Mucosa of descending colon (tissue), 3 donors: ENCODE measurements at regions not wholly inside any gene's neighbourhood (a gene's known extent, or its start where the extent isn't known, plus 50 kb on each side); places are given as distances from the start of the nearest gene placed in this dataset.

Experiments
- ATAC-seq: fragments of 200-7000 bp; cut with Tn5 transposase; one replicate; pipeline ENCODE4 v1.9.1; 2020; ENCODE audit warnings: mild to moderate bottlenecking, moderate library complexity
- DNase-seq, 3 donors: peaks; one replicate each; pipeline ENCODE4 v3.0.0-alpha.2; 2020
- H3K36me3 ChIP-seq: fragments of 200-600 bp; one replicate; pipeline ENCODE4 v1.8.0; 2021; ENCODE audit warnings: low read depth, mild to moderate bottlenecking
- H3K4me1 ChIP-seq: fragments of 200-600 bp; one replicate; pipeline ENCODE4 v1.8.0; 2021; ENCODE audit warnings: low read depth, mild to moderate bottlenecking
- H3K4me3 ChIP-seq: fragments of 200-600 bp; one replicate; pipeline ENCODE4 v1.8.0; 2021; ENCODE audit warnings: mild to moderate bottlenecking
- H3K9me3 ChIP-seq: fragments of 200-600 bp; one replicate; pipeline ENCODE4 v1.8.0; 2021; ENCODE audit warnings: mild to moderate bottlenecking
- CTCF ChIP-seq: fragments of 200-600 bp; IDR thresholded peaks from one replicate; pipeline ENCODE4 v1.8.0; 2022; ENCODE audit warnings: antibody characterized with exemption, mild to moderate bottlenecking
- intact Hi-C, 2 donors: fragments of 100-400 bp; cut with DNase I in 1 of 2; cut with micrococcal nuclease in 1 of 2; formaldehyde crosslinking; loops; one replicate each; pipeline versions ENCODE4 v1.11.0 to v1.11.1; 2022; cut with DNase I, micrococcal nuclease
- donor health status: DM: no; HTN: no; CAD: no; lungs with moderate emphysema.
- donor health status: DM: no; HTN: no; CAD: no.
- donor health status: DM: no; HTN: yes; CAD: no.

- no peaks in the 10 kb centered on the region for H3K36me3 ChIP-seq
- ATAC-seq = no peak
- intact Hi-C loops = no loop called here
- no peak for DNase-seq
- no peaks in the 10 kb centered on the region for H3K9me3 ChIP-seq
- peaks cover 10% of the 10 kb centered on the region for H3K4me1 ChIP-seq
- H3K4me3 ChIP-seq = no peak overlapping the region
- TF ChIP-seq CTCF = no peak
Observed at GRCh38 chr2:109061736-109062135, 67.3 kb upstream of the SH3RF3 start.

- Histone ChIP-seq H3K36me3 (no peaks in the 10 kb centered on the region), H3K9me3 (no peaks in the 10 kb centered on the region), H3K4me3 (no peak overlapping the region), H3K4me1 (peaks cover 10% of the 10 kb centered on the region)
- no peak for DNase-seq
- intact Hi-C loops = no loop called here
- TF ChIP-seq CTCF = no peak
- ATAC-seq = no peak
Observed at GRCh38 chr2:109060496-109060895, 68.5 kb upstream of the SH3RF3 start.

- Histone ChIP-seq H3K4me3 (no peak overlapping the region), H3K36me3 (no peaks in the 10 kb centered on the region), H3K9me3 (no peaks in the 10 kb centered on the region), H3K4me1 (peaks cover 10% of the 10 kb centered on the region)
- ATAC-seq (no peak), DNase-seq (no peak)
- TF ChIP-seq CTCF = no peak
- intact Hi-C loops = no loop called here
Observed at GRCh38 chr2:109059474-109060165, 69.4 kb upstream of the SH3RF3 start.

- H3K36me3 ChIP-seq = no peaks in the 10 kb centered on the region
- no peak for TF ChIP-seq CTCF
- no peak for ATAC-seq
Observed at GRCh38 chr2:109058802-109059201, 69.8 kb upstream of the EDAR start.

GRCh38 chr2:109058191-109058632 is 69.2 kb upstream of the EDAR start:
- peaks cover 10% of the 10 kb centered on the region for H3K4me1 ChIP-seq
- no peaks in the 10 kb centered on the region for H3K36me3 ChIP-seq
- no peak for DNase-seq
- no peaks in the 10 kb centered on the region for H3K9me3 ChIP-seq
- TF ChIP-seq CTCF = no peak
- H3K4me3 ChIP-seq = no peak overlapping the region
- ATAC-seq = no peak
- intact Hi-C loops = no loop called here

More at GRCh38 chr2:109058802-109059201, 69.8 kb upstream of the EDAR start:
- intact Hi-C loops = no loop called here
- Histone ChIP-seq H3K9me3 (no peaks in the 10 kb centered on the region), H3K4me1 (peaks cover 10% of the 10 kb centered on the region), H3K4me3 (no peak overlapping the region)
- DNase-seq = no peak
